ENCODE measurements at regions not wholly inside any gene's neighbourhood (a gene's known extent, or its start where the extent isn't known, plus 50 kb on each side); places are given as distances from the start of the nearest gene placed in this dataset.

DNA sequence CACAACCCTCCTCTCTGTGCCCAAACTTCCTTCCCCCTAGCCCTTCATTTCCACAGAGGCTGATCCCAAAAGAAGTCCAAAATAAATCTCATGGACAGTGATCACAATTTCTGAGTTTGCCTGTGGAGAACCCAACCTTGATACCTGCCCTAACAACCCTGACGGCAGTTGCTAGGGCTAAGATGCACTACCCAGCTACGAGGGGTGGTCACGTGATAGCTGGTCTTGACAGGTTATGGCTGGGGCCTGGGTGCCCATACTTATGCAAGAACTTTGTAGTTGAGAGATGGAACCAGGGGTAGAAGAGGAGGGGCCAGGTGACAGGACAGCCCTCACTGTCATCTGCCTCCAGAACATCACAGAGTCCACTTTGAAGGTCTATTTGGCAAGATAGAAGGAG, 147.9 kb downstream of the AKAIN1 start:
- CTCF ChIA-PET = no interaction called here
- Histone ChIP-seq H3K27me3 (ENCODE audit: control insufficient read depth, insufficient read depth, low read length) (no peaks in the 10 kb centered on the region), H3K4me3 (ENCODE audit: low read depth, low read length) (no peak overlapping the region), H3K9me3 (ENCODE audit: control insufficient read depth, insufficient read depth, low read length) (peaks cover 9% of the 10 kb centered on the region; the same call in 1 of the 2 replicates), H3K27ac (ENCODE audit: low read depth, low read length) (no peak overlapping the region)
- TF ChIP-seq, protein P1, sequence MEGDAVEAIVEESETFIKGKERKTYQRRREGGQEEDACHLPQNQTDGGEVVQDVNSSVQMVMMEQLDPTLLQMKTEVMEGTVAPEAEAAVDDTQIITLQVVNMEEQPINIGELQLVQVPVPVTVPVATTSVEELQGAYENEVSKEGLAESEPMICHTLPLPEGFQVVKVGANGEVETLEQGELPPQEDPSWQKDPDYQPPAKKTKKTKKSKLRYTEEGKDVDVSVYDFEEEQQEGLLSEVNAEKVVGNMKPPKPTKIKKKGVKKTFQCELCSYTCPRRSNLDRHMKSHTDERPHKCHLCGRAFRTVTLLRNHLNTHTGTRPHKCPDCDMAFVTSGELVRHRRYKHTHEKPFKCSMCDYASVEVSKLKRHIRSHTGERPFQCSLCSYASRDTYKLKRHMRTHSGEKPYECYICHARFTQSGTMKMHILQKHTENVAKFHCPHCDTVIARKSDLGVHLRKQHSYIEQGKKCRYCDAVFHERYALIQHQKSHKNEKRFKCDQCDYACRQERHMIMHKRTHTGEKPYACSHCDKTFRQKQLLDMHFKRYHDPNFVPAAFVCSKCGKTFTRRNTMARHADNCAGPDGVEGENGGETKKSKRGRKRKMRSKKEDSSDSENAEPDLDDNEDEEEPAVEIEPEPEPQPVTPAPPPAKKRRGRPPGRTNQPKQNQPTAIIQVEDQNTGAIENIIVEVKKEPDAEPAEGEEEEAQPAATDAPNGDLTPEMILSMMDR (IDR thresholded peaks at IDR 0.05; ENCODE audit: low read depth, low read length) = no peak
- DNase-seq (ENCODE audit: low read depth, low spot score) = no peak
- POLR2A ChIA-PET = no interaction called here

DNA sequence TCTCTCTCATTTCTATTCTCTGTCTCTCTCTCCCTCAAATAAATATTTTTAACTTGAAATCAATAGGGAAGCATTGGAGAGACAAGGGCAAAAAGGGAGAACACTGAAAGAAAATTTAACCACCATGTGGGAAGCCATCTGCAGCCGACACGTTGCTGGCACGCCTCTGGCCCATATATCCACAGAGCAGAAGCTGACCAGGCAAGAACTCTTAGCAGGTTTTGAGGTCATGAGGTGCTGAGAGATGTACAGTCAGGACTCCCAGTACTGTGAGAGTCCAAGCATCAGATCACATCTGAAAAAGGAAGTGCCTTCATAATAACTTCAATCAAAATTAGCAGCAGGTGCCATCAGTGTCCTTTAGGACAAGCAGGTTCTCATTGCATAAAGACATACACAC, 156.6 kb downstream of the AKAIN1 start:
- Histone ChIP-seq H3K27ac (ENCODE audit: low read depth, low read length) (no peak overlapping the region), H3K9me3 (ENCODE audit: control insufficient read depth, insufficient read depth, low read length) (peaks cover 10% of the 10 kb centered on the region), H3K4me3 (ENCODE audit: low read depth, low read length) (no peak overlapping the region), H3K27me3 (ENCODE audit: control insufficient read depth, insufficient read depth, low read length) (no peaks in the 10 kb centered on the region)
- TF ChIP-seq, protein P1 (IDR thresholded peaks at IDR 0.05; ENCODE audit: low read depth, low read length) = no peak
- ChIA-PET CTCF (no interaction called here), POLR2A (no interaction called here)
- no peak for DNase-seq (ENCODE audit: low read depth, low spot score)

DNA sequence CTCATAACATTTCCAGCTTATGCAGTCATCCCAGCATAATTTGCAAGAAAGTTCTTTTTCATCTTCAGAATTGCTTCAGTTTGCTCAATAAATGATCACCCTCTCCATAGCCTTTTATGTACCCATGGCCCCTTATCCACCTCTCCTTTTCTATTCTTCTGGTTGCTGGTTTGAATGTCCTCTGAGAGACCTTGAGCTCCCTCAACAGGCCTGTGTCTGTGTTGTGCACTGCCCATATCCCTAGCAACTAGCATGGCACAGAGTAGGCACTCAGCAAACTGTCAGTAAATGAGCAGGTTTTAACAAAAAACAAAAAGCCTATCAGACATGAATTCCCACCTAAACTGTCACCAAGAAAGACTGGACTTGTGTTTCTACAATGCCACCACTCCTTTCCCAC, 160.5 kb downstream of the AKAIN1 start:
- POLR2A ChIA-PET = no interaction called here
- CTCF ChIA-PET = no interaction called here
- TF ChIP-seq, protein P1 (IDR thresholded peaks at IDR 0.05; ENCODE audit: low read depth, low read length) = no peak
- Histone ChIP-seq H3K27ac (ENCODE audit: low read depth, low read length) (no peak overlapping the region), H3K4me3 (ENCODE audit: low read depth, low read length) (no peak overlapping the region), H3K27me3 (ENCODE audit: control insufficient read depth, insufficient read depth, low read length) (no peaks in the 10 kb centered on the region), H3K9me3 (ENCODE audit: control insufficient read depth, insufficient read depth, low read length) (peaks cover 10% of the 10 kb centered on the region)
- DNase-seq (ENCODE audit: low read depth, low spot score) = no peak

DNA sequence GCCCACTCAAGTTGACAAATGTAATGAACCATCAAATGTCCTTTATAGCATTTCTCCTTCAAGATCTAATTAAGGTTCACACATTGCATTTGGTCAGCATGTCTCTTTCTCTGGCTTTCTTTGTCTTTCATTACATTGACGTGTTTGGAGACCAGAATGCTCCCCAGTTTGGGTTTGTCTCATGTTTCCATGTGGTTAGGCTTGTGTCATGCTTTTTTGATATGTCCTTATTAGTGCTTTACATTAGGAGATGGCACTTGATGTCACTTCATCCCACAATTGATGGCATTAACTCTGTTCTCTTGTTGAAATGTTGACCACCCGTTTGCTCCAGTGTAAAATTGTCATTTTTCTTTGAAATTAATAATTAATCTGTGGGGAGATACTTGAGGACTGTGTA, 165.8 kb downstream of the AKAIN1 start:
- DNase-seq (ENCODE audit: low read depth, low spot score) = no peak

DNA sequence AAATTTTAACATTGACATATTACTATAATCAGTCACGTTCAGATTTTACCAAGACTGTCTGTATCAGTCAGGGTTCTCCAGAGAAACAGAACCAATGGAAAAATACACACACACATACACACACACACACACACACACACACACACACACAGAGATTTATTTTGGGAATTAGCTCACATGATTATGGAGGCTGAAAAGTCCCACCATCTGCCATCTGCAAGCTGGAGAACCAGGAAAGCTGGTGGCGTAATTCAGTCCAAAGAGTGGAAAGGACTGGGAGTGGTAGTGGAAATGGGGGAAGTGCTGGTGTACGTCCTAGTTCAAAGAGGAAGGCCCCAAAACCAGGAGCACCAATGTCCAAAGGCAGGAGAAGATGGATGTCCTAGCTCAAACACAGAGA, 166.4 kb downstream of the AKAIN1 start:
- Histone ChIP-seq H3K4me3 (ENCODE audit: low read depth, low read length) (no peak overlapping the region), H3K9me3 (ENCODE audit: control insufficient read depth, insufficient read depth, low read length) (peaks cover 7% of the 10 kb centered on the region), H3K27ac (ENCODE audit: low read depth, low read length) (no peak overlapping the region), H3K27me3 (ENCODE audit: control insufficient read depth, insufficient read depth, low read length) (no peaks in the 10 kb centered on the region)
- TF ChIP-seq, protein P1 (IDR thresholded peaks at IDR 0.05; ENCODE audit: low read depth, low read length) = no peak
- ChIA-PET CTCF (no interaction called here), POLR2A (no interaction called here)
- no peak for DNase-seq (ENCODE audit: low read depth, low spot score)

More for the DNA sequence above, 165.8 kb downstream of the AKAIN1 start:
- TF ChIP-seq, protein P1 (IDR thresholded peaks at IDR 0.05; ENCODE audit: low read depth, low read length) = no peak
- Histone ChIP-seq H3K4me3 (ENCODE audit: low read depth, low read length) (no peak overlapping the region), H3K27me3 (ENCODE audit: control insufficient read depth, insufficient read depth, low read length) (no peaks in the 10 kb centered on the region), H3K27ac (ENCODE audit: low read depth, low read length) (no peak overlapping the region), H3K9me3 (ENCODE audit: control insufficient read depth, insufficient read depth, low read length) (peaks cover 7% of the 10 kb centered on the region)
- ChIA-PET POLR2A (no interaction called here), CTCF (no interaction called here)
